ENCODE measurements at regions not wholly inside any gene's neighbourhood (a gene's known extent, or its start where the extent isn't known, plus 50 kb on each side); places are given as distances from the start of the nearest gene placed in this dataset.

GRCh38 chr2:122703676-122704075 is 948.2 kb downstream of the TSN start:
- DNase-seq (ENCODE audit: low spot score) = no peak
- H3K27me3 Mint-ChIP-seq (ENCODE audit: insufficient read depth, low read depth) = peaks cover 2% of the 10 kb centered on the region
- Histone ChIP-seq H3K4me1 (no peaks in the 10 kb centered on the region), H3F3A (ENCODE audit: low read depth) (no peaks in the 10 kb centered on the region), H4K20me1 (ENCODE audit: low read depth) (no peaks in the 10 kb centered on the region), H3K9ac (no peak overlapping the region), H2AFZ (replicated peaks) (peak overlapping the region; percentile 45), H3K4me2 (no peak overlapping the region), H3K79me2 (ENCODE audit: low read depth) (no peaks in the 10 kb centered on the region), H3K36me3 (no peaks in the 10 kb centered on the region), H3K4me3 (no peak overlapping the region), H3K9me3 (ENCODE audit: low read depth) (no peaks in the 10 kb centered on the region), H3K27me3 (no peaks in the 10 kb centered on the region), H3K27ac (no peak overlapping the region)
- H3K9me3 Mint-ChIP-seq = peaks cover 2% of the 10 kb centered on the region
- no peak overlapping the region for H3K4me3 Mint-ChIP-seq
- no peak overlapping the region for H3K27ac Mint-ChIP-seq
- no peaks in the 10 kb centered on the region for H3K4me1 Mint-ChIP-seq
- H3K36me3 Mint-ChIP-seq = no peaks in the 10 kb centered on the region
- TF ChIP-seq EZH2 (IDR thresholded peaks at IDR 0.05) (no peak), EZH2phosphoT487 (IDR thresholded peaks at IDR 0.05) (no peak), CTCF (IDR thresholded peaks at IDR 0.05) (no peak)

GRCh38 chr2:122704109-122704563 is 948.7 kb downstream of the TSN start:
- H2AFZ ChIP-seq (replicated peaks) = no peak overlapping the region
- H3K27me3 ChIP-seq = no peaks in the 10 kb centered on the region
- H4K20me1 ChIP-seq (ENCODE audit: low read depth) = no peaks in the 10 kb centered on the region
- H3K36me3 ChIP-seq = no peaks in the 10 kb centered on the region
- no peak overlapping the region for H3K9ac ChIP-seq
- H3K27ac ChIP-seq = no peak overlapping the region
- no peak overlapping the region for H3K4me3 ChIP-seq
- no peaks in the 10 kb centered on the region for H3F3A ChIP-seq (ENCODE audit: low read depth)
- H3K9me3 Mint-ChIP-seq = peaks cover 2% of the 10 kb centered on the region
- H3K4me1 Mint-ChIP-seq = no peaks in the 10 kb centered on the region
- no peaks in the 10 kb centered on the region for H3K79me2 ChIP-seq (ENCODE audit: low read depth)
- H3K36me3 Mint-ChIP-seq = no peaks in the 10 kb centered on the region
- H3K4me1 ChIP-seq = no peaks in the 10 kb centered on the region
- H3K4me3 Mint-ChIP-seq = no peak overlapping the region
- DNase-seq (ENCODE audit: low spot score) = no peak
- H3K9me3 ChIP-seq (ENCODE audit: low read depth) = no peaks in the 10 kb centered on the region
- no peak overlapping the region for H3K4me2 ChIP-seq
- TF ChIP-seq EZH2 (IDR thresholded peaks at IDR 0.05) (no peak), EZH2phosphoT487 (IDR thresholded peaks at IDR 0.05) (no peak), CTCF (IDR thresholded peaks at IDR 0.05) (no peak)
- peaks cover 2% of the 10 kb centered on the region for H3K27me3 Mint-ChIP-seq (ENCODE audit: insufficient read depth, low read depth)
- H3K27ac Mint-ChIP-seq = no peak overlapping the region

- Mint-ChIP-seq H3K27me3 (ENCODE audit: insufficient read depth, low read depth) (peaks cover 2% of the 10 kb centered on the region), H3K4me1 (no peaks in the 10 kb centered on the region), H3K4me3 (no peak overlapping the region), H3K9me3 (peaks cover 2% of the 10 kb centered on the region), H3K36me3 (no peaks in the 10 kb centered on the region), H3K27ac (no peak overlapping the region)
- Histone ChIP-seq H3K79me2 (ENCODE audit: low read depth) (no peaks in the 10 kb centered on the region), H3K4me2 (no peak overlapping the region), H4K20me1 (ENCODE audit: low read depth) (no peaks in the 10 kb centered on the region), H3K4me1 (no peaks in the 10 kb centered on the region), H3K36me3 (no peaks in the 10 kb centered on the region), H3K27me3 (no peaks in the 10 kb centered on the region), H3K9me3 (ENCODE audit: low read depth) (no peaks in the 10 kb centered on the region), H2AFZ (replicated peaks) (no peak overlapping the region), H3K27ac (no peak overlapping the region), H3K4me3 (no peak overlapping the region), H3K9ac (no peak overlapping the region), H3F3A (ENCODE audit: low read depth) (no peaks in the 10 kb centered on the region)
- TF ChIP-seq CTCF (IDR thresholded peaks at IDR 0.05) (no peak), EZH2 (IDR thresholded peaks at IDR 0.05) (no peak), EZH2phosphoT487 (IDR thresholded peaks at IDR 0.05) (no peak)
- DNase-seq (ENCODE audit: low spot score) = no peak
These were observed 950.3 kb downstream of the TSN start for GRCh38 chr2:122705746-122706145.

Data from neural progenitor cell (in vitro differentiated cells).